ENCODE measurements at regions not wholly inside any gene's neighbourhood (a gene's known extent, or its start where the extent isn't known, plus 50 kb on each side); places are given as distances from the start of the nearest gene placed in this dataset.

DNA sequence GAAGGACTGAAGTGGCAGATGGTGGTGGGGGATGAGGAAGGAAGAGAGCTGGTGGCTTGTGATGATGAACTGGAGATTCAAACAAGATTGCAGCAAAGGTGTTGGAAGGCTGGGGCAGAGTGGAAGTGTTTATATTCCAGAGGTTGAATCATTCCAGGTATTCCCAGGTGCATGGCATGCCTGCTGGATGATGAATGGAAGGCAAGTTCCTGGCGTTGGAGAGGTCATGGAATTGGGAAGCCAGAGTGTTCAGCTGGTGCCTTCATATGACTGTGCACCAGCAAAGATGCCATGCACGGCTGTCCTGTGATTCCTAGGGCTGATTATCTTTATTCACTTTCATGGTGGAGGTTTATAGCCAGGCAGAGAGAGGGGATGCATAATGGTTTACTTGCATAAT lies 135.8 kb upstream of the PUDP start:
- TF ChIP-seq POU2F2 (IDR thresholded peaks at IDR 0.05; ENCODE audit: low read depth, low read length) (no peak), POLR2AphosphoS5 (IDR thresholded peaks at IDR 0.05; ENCODE audit: low read depth, low read length) (no peak), POLR2A (IDR thresholded peaks at IDR 0.05; ENCODE audit: low read depth, low read length) (no peak), PAX5 (IDR thresholded peaks at IDR 0.05; ENCODE audit: insufficient read depth, low read length, severe bottlenecking) (no peak), TAF1 (IDR thresholded peaks at IDR 0.05; ENCODE audit: low read depth, low read length) (no peak), SPI1 (IDR thresholded peaks at IDR 0.05; ENCODE audit: low read depth, low read length) (no peak)
- FAIRE-seq = no peak
- no peak for DNase-seq (ENCODE audit: insufficient read length, low spot score)

GRCh38 chrX:7280520-7280919 lies 132.6 kb upstream of the PUDP start:
- TF ChIP-seq POLR2A (IDR thresholded peaks at IDR 0.05; ENCODE audit: low read depth, low read length) (no peak), PAX5 (IDR thresholded peaks at IDR 0.05; ENCODE audit: insufficient read depth, low read length, severe bottlenecking) (no peak), POLR2AphosphoS5 (IDR thresholded peaks at IDR 0.05; ENCODE audit: low read depth, low read length) (no peak), SPI1 (IDR thresholded peaks at IDR 0.05; ENCODE audit: low read depth, low read length) (no peak), POU2F2 (IDR thresholded peaks at IDR 0.05; ENCODE audit: low read depth, low read length) (no peak)
- DNase-seq (ENCODE audit: insufficient read length, low spot score) (no peak), FAIRE-seq (no peak)

GRCh38 chrX:7272346-7272745 lies 124.4 kb upstream of the PUDP start:
- no peak for TF ChIP-seq POLR2AphosphoS5 (IDR thresholded peaks at IDR 0.05; ENCODE audit: low read depth, low read length)
- no peak for TF ChIP-seq TAF1 (IDR thresholded peaks at IDR 0.05; ENCODE audit: low read depth, low read length)
- TF ChIP-seq PAX5 (IDR thresholded peaks at IDR 0.05; ENCODE audit: insufficient read depth, low read length, severe bottlenecking) = no peak
- TF ChIP-seq POLR2A (IDR thresholded peaks at IDR 0.05; ENCODE audit: low read depth, low read length) = no peak
- TF ChIP-seq POU2F2 (IDR thresholded peaks at IDR 0.05; ENCODE audit: low read depth, low read length) = no peak
- TF ChIP-seq SPI1 (IDR thresholded peaks at IDR 0.05; ENCODE audit: low read depth, low read length) = no peak
- FAIRE-seq (no peak), DNase-seq (ENCODE audit: insufficient read length, low spot score) (no peak)

DNA sequence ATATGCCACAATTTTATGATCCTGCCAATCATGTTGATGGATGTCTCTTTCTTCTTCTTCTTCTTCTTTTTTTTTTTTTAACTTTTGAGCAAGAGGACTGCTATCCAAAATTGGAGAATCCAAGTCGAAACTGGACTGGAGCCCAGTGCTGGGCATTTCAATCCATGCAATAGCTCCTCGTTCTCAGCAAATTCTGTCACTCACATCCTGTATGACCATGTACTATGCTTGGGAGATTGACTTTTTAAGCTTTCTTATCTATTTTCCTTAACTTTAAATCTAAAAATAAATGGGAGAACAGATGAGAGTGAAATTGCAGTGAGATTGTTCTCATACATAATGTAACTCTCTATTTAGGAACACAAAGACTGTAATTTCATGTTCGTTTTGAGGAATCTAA lies 123.0 kb upstream of the PUDP start:
- peak; percentile 66 for FAIRE-seq
- DNase-seq (ENCODE audit: insufficient read length, low spot score) = no peak
- TF ChIP-seq POU2F2 (IDR thresholded peaks at IDR 0.05; ENCODE audit: low read depth, low read length) = no peak
- TF ChIP-seq POLR2A (IDR thresholded peaks at IDR 0.05; ENCODE audit: low read depth, low read length) = no peak
- TF ChIP-seq SPI1 (IDR thresholded peaks at IDR 0.05; ENCODE audit: low read depth, low read length) = no peak
- no peak for TF ChIP-seq POLR2AphosphoS5 (IDR thresholded peaks at IDR 0.05; ENCODE audit: low read depth, low read length)
- no peak for TF ChIP-seq TAF1 (IDR thresholded peaks at IDR 0.05; ENCODE audit: low read depth, low read length)
- TF ChIP-seq PAX5 (IDR thresholded peaks at IDR 0.05; ENCODE audit: insufficient read depth, low read length, severe bottlenecking) = no peak

GRCh38 chrX:7269991-7270390 lies 122.0 kb upstream of the PUDP start:
- TF ChIP-seq POU2F2 (IDR thresholded peaks at IDR 0.05; ENCODE audit: low read depth, low read length) (no peak), SPI1 (IDR thresholded peaks at IDR 0.05; ENCODE audit: low read depth, low read length) (no peak), PAX5 (IDR thresholded peaks at IDR 0.05; ENCODE audit: insufficient read depth, low read length, severe bottlenecking) (no peak), POLR2A (IDR thresholded peaks at IDR 0.05; ENCODE audit: low read depth, low read length) (no peak), POLR2AphosphoS5 (IDR thresholded peaks at IDR 0.05; ENCODE audit: low read depth, low read length) (no peak)
- FAIRE-seq (no peak), DNase-seq (ENCODE audit: insufficient read length, low spot score) (no peak)

DNA sequence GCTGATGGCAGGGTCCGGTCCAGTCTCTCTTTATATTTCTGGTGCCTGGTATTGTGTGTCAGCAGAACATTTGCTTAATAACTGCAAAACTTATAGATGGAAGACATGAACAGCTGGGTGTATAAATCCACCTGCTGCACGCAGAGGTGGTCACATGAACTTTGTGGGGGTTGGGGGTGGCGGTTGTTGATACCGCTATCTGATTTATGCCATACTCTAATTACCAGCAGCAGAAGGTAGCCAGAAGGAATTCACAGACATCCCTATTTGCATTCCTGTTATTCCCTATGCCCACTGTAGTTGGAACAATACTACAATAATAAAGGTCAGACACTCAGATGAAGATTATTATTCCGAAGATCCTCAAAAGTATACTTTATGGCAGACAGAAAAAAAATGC lies 121.6 kb upstream of the PUDP start:
- TF ChIP-seq PAX5 (IDR thresholded peaks at IDR 0.05; ENCODE audit: insufficient read depth, low read length, severe bottlenecking) = no peak
- TF ChIP-seq SPI1 (IDR thresholded peaks at IDR 0.05; ENCODE audit: low read depth, low read length) = no peak
- no peak for TF ChIP-seq POU2F2 (IDR thresholded peaks at IDR 0.05; ENCODE audit: low read depth, low read length)
- no peak for TF ChIP-seq TAF1 (IDR thresholded peaks at IDR 0.05; ENCODE audit: low read depth, low read length)
- DNase-seq (ENCODE audit: insufficient read length, low spot score) = no peak
- no peak for FAIRE-seq

- FAIRE-seq (no peak), DNase-seq (ENCODE audit: insufficient read length, low spot score) (no peak)
- TF ChIP-seq PAX5 (IDR thresholded peaks at IDR 0.05; ENCODE audit: insufficient read depth, low read length, severe bottlenecking) (no peak), SPI1 (IDR thresholded peaks at IDR 0.05; ENCODE audit: low read depth, low read length) (no peak), POLR2AphosphoS5 (IDR thresholded peaks at IDR 0.05; ENCODE audit: low read depth, low read length) (no peak), TAF1 (IDR thresholded peaks at IDR 0.05; ENCODE audit: low read depth, low read length) (no peak), POU2F2 (IDR thresholded peaks at IDR 0.05; ENCODE audit: low read depth, low read length) (no peak), POLR2A (IDR thresholded peaks at IDR 0.05; ENCODE audit: low read depth, low read length) (no peak)
Measured at GRCh38 chrX:7266288-7266687, 118.3 kb upstream of the PUDP start.

DNA sequence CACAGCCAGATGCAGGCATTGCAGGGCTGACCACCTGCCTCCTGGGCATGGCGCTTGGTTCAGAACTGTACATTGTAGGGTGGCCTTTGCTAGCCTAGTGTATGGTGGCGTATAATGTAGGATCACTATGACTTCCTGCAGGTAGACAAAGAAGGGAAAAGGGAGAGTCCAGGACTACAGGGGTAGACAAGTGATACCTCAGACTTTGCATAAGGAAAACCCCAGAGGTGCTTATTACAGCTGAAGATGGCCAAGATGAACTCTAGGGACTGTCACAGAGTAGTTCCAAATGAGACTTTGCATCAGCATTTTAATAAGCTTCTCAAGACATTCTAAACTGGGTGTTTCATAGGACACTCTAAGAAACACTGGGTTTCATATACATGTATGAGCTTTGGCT lies 116.4 kb upstream of the PUDP start:
- FAIRE-seq (peak; percentile 69), DNase-seq (ENCODE audit: insufficient read length, low spot score) (no peak)
- no peak for TF ChIP-seq TAF1 (IDR thresholded peaks at IDR 0.05; ENCODE audit: low read depth, low read length)
- peak; percentile 85 for TF ChIP-seq POU2F2 (IDR thresholded peaks at IDR 0.05; ENCODE audit: low read depth, low read length)

DNA sequence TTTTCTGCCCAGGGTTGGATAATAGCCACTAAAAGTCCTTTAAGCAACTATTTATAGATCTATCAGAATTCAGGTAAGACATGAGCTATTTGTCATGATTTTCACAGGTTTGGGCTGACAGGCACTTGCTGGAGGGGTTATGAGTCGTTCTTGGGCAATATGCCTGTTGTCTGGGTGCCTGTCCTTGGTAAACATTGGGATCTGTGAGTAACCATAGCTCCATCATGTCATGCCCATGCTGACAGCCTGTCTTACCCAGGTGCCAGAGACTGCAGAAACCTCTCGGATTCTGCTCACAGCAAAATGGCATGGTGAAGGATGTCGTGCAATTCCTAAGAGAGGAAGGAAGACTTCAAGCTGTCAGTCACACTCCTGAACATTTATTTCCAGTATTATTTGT lies 116.0 kb upstream of the PUDP start:
- FAIRE-seq = peak; percentile 9
- DNase-seq (ENCODE audit: insufficient read length, low spot score) = no peak
- TF ChIP-seq TAF1 (IDR thresholded peaks at IDR 0.05; ENCODE audit: low read depth, low read length) (no peak), POU2F2 (IDR thresholded peaks at IDR 0.05; ENCODE audit: low read depth, low read length) (no peak), POLR2A (IDR thresholded peaks at IDR 0.05; ENCODE audit: low read depth, low read length) (no peak), SPI1 (IDR thresholded peaks at IDR 0.05; ENCODE audit: low read depth, low read length) (no peak), PAX5 (IDR thresholded peaks at IDR 0.05; ENCODE audit: insufficient read depth, low read length, severe bottlenecking) (no peak), POLR2AphosphoS5 (IDR thresholded peaks at IDR 0.05; ENCODE audit: low read depth, low read length) (no peak)

DNA sequence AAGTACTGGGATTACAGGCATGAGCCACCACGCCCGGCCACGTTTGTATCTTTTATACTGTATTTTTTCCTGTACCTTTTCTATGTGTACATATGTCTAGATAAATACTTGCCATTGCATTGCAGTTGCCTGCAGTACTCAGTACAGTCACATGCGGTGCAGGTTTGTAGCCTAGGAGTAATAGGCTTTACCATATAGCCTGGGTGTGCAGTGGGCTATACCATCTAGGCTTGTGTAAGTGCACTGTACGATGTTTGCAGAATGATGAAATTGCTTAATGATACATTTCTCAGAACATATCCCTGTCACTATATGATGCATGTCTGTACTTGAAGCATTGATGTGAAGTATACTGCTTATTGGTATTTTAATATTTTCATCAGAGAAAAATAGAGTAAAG lies 115.4 kb upstream of the PUDP start:
- DNase-seq (ENCODE audit: insufficient read length, low spot score) (no peak), FAIRE-seq (peak; percentile 47)
- TF ChIP-seq POU2F2 (IDR thresholded peaks at IDR 0.05; ENCODE audit: low read depth, low read length) (no peak), POLR2AphosphoS5 (IDR thresholded peaks at IDR 0.05; ENCODE audit: low read depth, low read length) (no peak), POLR2A (IDR thresholded peaks at IDR 0.05; ENCODE audit: low read depth, low read length) (no peak), SPI1 (IDR thresholded peaks at IDR 0.05; ENCODE audit: low read depth, low read length) (no peak), PAX5 (IDR thresholded peaks at IDR 0.05; ENCODE audit: insufficient read depth, low read length, severe bottlenecking) (no peak), TAF1 (IDR thresholded peaks at IDR 0.05; ENCODE audit: low read depth, low read length) (no peak)

Measured in GM12891 (cell line).